Activated CD4-positive, alpha-beta T cell treated with anti-CD3 and anti-CD28 coated beads, Interleukin-2, amount 10 ng/mL, durations not matched to agents 24 days and 14 days (primary cell): ENCODE measurements at regions not wholly inside any gene's neighbourhood (a gene's known extent, or its start where the extent isn't known, plus 50 kb on each side); places are given as distances from the start of the nearest gene placed in this dataset.
A peak's percentile ranks its signal among the peaks of the same experiment; 100 is the strongest.

ENCODE experiments used
- DNase-seq: peaks from one replicate; pipeline ENCODE4 v3.0.0; 2022
- H3K27ac Mint-ChIP-seq: one replicate; pipeline ENCODE4 v1.8.0; 2022; ENCODE audit warnings: mild to moderate bottlenecking, mixed read lengths
- H3K27me3 Mint-ChIP-seq: one replicate; pipeline ENCODE4 v1.8.0; 2022; ENCODE audit warnings: mixed read lengths
- H3K36me3 Mint-ChIP-seq: one replicate; pipeline ENCODE4 v1.8.0; 2022; ENCODE audit warnings: low read depth, mild to moderate bottlenecking, mixed read lengths
- H3K4me1 Mint-ChIP-seq: one replicate; pipeline ENCODE4 v1.8.0; 2021; ENCODE audit warnings: mixed read lengths
- H3K4me3 Mint-ChIP-seq: one replicate; pipeline ENCODE4 v1.8.0; 2022; ENCODE audit warnings: mild to moderate bottlenecking, moderate library complexity, mixed read lengths
- H3K9me3 Mint-ChIP-seq: one replicate; pipeline ENCODE4 v1.8.0; 2021; ENCODE audit warnings: mixed read lengths
- intact Hi-C: fragments of 100-400 bp; cut with micrococcal nuclease; formaldehyde crosslinking; loops from one replicate; pipeline ENCODE4 v1.15.1; 2023

DNA sequence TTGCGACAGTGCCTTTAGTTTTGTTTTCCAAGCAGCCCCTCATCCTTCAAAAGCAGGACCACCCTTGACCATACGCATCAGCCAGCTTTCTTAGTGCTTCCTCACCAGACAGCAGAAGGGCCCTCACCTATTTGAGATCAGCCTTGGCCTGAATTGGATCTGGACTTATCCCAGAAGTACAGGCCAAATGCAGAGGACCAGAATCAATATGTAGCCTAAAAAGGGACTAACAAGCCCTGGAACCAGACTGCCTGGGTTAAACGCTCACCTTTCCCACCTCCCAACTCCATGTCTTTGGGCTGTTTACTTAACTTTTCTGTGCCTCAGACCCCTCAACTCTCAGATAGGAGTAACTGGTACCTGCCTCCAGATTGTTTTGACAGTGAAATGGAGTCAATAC is 77.7 kb upstream of the ATP6AP2 start:
- DNase-seq, result no peak
- Mint-ChIP-seq H3K36me3 (no peaks in the 10 kb centered on the region), H3K27ac (no peak overlapping the region), H3K4me1 (no peaks in the 10 kb centered on the region), H3K9me3 (no peaks in the 10 kb centered on the region), H3K27me3 (no peaks in the 10 kb centered on the region), H3K4me3 (no peak overlapping the region)
- intact Hi-C loops, result no loop called here

DNA sequence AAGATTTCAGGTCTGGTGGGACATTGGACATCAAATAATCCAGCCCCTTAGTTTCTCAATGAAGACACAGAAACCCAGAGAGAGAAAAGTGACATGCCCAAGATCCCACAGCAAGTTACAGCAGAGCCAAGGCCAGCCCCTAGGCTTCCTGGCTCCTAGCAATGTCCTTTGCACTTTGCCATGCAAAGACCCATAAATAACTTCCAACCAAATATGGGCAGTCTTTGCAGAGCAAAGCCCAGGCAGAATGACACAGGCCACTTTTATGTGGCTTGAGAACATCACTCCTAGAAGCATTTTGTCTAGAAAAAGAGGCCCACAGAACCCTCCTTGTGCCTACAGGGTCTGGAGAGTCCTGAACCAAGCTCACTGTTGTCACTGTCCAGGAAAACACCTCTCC is 78.1 kb upstream of the ATP6AP2 start:
- no peaks in the 10 kb centered on the region for H3K9me3 Mint-ChIP-seq
- H3K27me3 Mint-ChIP-seq, result no peaks in the 10 kb centered on the region
- no peak for DNase-seq
- H3K27ac Mint-ChIP-seq, result no peak overlapping the region
- intact Hi-C loops, result no loop called here
- H3K4me1 Mint-ChIP-seq, result peaks cover 2% of the 10 kb centered on the region
- H3K36me3 Mint-ChIP-seq, result no peaks in the 10 kb centered on the region
- H3K4me3 Mint-ChIP-seq, result no peak overlapping the region

DNA sequence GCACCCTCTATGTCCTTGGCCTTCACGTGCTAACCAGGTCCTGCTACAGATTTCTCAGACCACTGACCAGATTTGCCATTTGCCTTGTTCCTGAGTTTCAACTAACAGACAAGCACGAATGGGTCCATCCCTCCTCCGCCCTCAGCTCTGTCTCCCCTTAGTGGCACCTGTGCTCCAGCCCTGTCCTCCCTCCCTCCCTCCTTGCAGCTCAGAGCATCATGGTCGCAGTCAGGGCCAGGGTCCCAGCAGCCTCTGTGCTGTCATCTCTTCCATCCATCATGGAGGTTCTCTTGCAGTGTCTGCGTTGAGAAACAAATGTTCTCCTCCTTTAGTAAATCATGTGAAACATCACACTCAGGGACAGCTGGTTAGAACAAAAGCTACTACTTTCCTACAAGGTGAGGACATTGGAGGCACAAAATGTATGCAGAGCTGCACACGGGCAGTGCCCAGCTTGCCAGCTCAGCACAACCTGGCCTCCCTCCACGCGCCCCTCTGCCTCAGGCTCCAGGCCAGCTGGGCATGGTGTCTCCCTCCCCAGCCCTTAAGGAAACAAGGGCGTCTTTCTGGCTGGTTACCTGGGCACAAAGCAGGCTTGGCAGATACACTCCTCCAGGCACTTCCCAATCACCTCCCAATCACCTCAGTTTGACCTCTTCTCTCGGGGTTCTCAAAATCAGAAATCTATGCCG is 79.5 kb upstream of the ATP6AP2 start:
- no peaks in the 10 kb centered on the region for H3K27me3 Mint-ChIP-seq
- intact Hi-C loops, result no loop called here
- no peaks in the 10 kb centered on the region for H3K9me3 Mint-ChIP-seq

GRCh38 chrX:40496728-40497127 is 84.0 kb upstream of the ATP6AP2 start:
- Mint-ChIP-seq H3K27me3 (no peaks in the 10 kb centered on the region), H3K36me3 (no peaks in the 10 kb centered on the region), H3K4me3 (no peak overlapping the region), H3K9me3 (no peaks in the 10 kb centered on the region), H3K27ac (no peak overlapping the region), H3K4me1 (peaks cover 2% of the 10 kb centered on the region)
- DNase-seq, result no peak
- intact Hi-C loops, result no loop called here

More for the DNA sequence above, 79.5 kb upstream of the ATP6AP2 start:
- Mint-ChIP-seq H3K27ac (no peak overlapping the region), H3K4me3 (no peak overlapping the region), H3K36me3 (no peaks in the 10 kb centered on the region), H3K4me1 (peaks cover 2% of the 10 kb centered on the region)
- DNase-seq, result no peak

DNA sequence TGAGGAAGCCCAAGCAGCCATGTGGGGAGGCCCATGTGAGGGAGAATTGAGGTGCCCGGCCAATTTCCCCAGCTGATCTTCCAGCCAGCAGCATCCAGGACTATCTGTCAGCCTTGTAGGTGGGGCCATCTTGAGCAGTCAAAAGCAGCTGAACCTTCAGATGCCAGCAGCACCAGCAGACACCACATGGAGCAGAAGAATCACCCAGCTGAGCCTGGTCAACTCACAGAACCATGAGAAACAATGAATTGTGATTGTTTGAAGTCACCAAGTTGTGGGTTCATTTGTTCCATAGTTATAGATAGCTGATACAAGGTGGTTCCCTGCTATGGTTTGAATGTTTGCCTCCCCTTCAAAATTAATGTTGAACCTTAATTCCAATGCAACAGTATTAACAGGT is 85.1 kb upstream of the ATP6AP2 start:
- H3K27me3 Mint-ChIP-seq, result no peaks in the 10 kb centered on the region
- no peaks in the 10 kb centered on the region for H3K9me3 Mint-ChIP-seq
- intact Hi-C loops, result no loop called here
- no peaks in the 10 kb centered on the region for H3K36me3 Mint-ChIP-seq
- peaks cover 2% of the 10 kb centered on the region for H3K4me1 Mint-ChIP-seq
- no peak overlapping the region for H3K4me3 Mint-ChIP-seq
- DNase-seq, result no peak
- no peak overlapping the region for H3K27ac Mint-ChIP-seq

GRCh38 chrX:40494005-40494404 is 86.8 kb upstream of the ATP6AP2 start:
- Mint-ChIP-seq H3K27ac (no peak overlapping the region), H3K36me3 (no peaks in the 10 kb centered on the region), H3K27me3 (no peaks in the 10 kb centered on the region), H3K4me1 (peaks cover 2% of the 10 kb centered on the region), H3K4me3 (no peak overlapping the region), H3K9me3 (no peaks in the 10 kb centered on the region)
- no peak for DNase-seq
- intact Hi-C loops, result no loop called here

- Mint-ChIP-seq H3K36me3 (peaks cover 1% of the 10 kb centered on the region), H3K4me1 (peaks cover 12% of the 10 kb centered on the region), H3K27me3 (no peaks in the 10 kb centered on the region), H3K9me3 (peaks cover 6% of the 10 kb centered on the region), H3K4me3 (no peak overlapping the region), H3K27ac (no peak overlapping the region)
- DNase-seq, result no peak
- intact Hi-C loops, result no loop called here
Observed at GRCh38 chrX:40488296-40488695, 92.5 kb upstream of the ATP6AP2 start.

DNA sequence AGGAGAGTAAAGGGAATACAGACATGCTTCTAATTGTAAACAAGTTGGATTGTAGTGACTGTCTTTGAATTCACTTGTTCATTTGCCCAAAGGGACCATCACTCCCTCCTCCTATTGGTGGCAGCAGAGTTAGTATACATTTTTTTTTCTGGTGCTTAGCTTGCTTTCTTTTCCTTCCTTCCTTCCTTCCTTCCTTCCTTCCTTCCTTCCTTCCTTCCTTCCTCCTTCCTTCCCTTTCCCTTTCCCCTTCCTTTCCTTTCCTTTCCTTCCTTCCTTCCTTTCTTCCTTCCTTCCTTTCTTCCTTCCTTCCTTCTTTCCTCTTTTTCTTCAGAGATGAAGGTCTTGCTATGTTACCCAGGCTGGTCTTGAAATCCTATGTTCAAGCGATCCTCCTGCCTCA is 94.8 kb upstream of the ATP6AP2 start:
- H3K36me3 Mint-ChIP-seq, result peaks cover 1% of the 10 kb centered on the region
- intact Hi-C loops, result no loop called here
- no peaks in the 10 kb centered on the region for H3K27me3 Mint-ChIP-seq
- no peak for DNase-seq
- H3K27ac Mint-ChIP-seq, result no peak overlapping the region
- H3K4me1 Mint-ChIP-seq, result peaks cover 12% of the 10 kb centered on the region
- H3K9me3 Mint-ChIP-seq, result peaks cover 6% of the 10 kb centered on the region
- no peak overlapping the region for H3K4me3 Mint-ChIP-seq

- no peak for DNase-seq
- Mint-ChIP-seq H3K36me3 (peaks cover 1% of the 10 kb centered on the region), H3K27ac (no peak overlapping the region)
Observed at GRCh38 chrX:40485102-40485826, 95.5 kb upstream of the ATP6AP2 start.

GRCh38 chrX:40484408-40485091 is 96.2 kb upstream of the ATP6AP2 start:
- intact Hi-C loops, result no loop called here
- H3K4me3 Mint-ChIP-seq, result no peak overlapping the region

More at GRCh38 chrX:40485102-40485826, 95.5 kb upstream of the ATP6AP2 start:
- Mint-ChIP-seq H3K27me3 (no peaks in the 10 kb centered on the region), H3K4me1 (peaks cover 12% of the 10 kb centered on the region), H3K9me3 (peaks cover 6% of the 10 kb centered on the region), H3K4me3 (no peak overlapping the region)
- intact Hi-C loops, result no loop called here

GRCh38 chrX:40483502-40483901 is 97.3 kb upstream of the ATP6AP2 start:
- peaks cover 1% of the 10 kb centered on the region for H3K36me3 Mint-ChIP-seq
- H3K9me3 Mint-ChIP-seq, result peaks cover 6% of the 10 kb centered on the region
- peaks cover 12% of the 10 kb centered on the region for H3K4me1 Mint-ChIP-seq
- no peak overlapping the region for H3K4me3 Mint-ChIP-seq
- no peaks in the 10 kb centered on the region for H3K27me3 Mint-ChIP-seq
- intact Hi-C loops, result no loop called here
- H3K27ac Mint-ChIP-seq, result peak overlapping the region; percentile 51
- DNase-seq, result peak; percentile 65

More at GRCh38 chrX:40484408-40485091, 96.2 kb upstream of the ATP6AP2 start:
- Mint-ChIP-seq H3K36me3 (peaks cover 1% of the 10 kb centered on the region), H3K27me3 (no peaks in the 10 kb centered on the region), H3K27ac (no peak overlapping the region), H3K9me3 (peaks cover 6% of the 10 kb centered on the region), H3K4me1 (peaks cover 12% of the 10 kb centered on the region)
- DNase-seq, result no peak

GRCh38 chrX:40479777-40480318 is 100.9 kb upstream of the ATP6AP2 start:
- Mint-ChIP-seq H3K36me3 (no peaks in the 10 kb centered on the region), H3K4me3 (no peak overlapping the region), H3K27ac (no peak overlapping the region), H3K9me3 (no peaks in the 10 kb centered on the region), H3K27me3 (no peaks in the 10 kb centered on the region), H3K4me1 (peaks cover 14% of the 10 kb centered on the region)
- no peak for DNase-seq
- intact Hi-C loops, result no loop called here

DNA sequence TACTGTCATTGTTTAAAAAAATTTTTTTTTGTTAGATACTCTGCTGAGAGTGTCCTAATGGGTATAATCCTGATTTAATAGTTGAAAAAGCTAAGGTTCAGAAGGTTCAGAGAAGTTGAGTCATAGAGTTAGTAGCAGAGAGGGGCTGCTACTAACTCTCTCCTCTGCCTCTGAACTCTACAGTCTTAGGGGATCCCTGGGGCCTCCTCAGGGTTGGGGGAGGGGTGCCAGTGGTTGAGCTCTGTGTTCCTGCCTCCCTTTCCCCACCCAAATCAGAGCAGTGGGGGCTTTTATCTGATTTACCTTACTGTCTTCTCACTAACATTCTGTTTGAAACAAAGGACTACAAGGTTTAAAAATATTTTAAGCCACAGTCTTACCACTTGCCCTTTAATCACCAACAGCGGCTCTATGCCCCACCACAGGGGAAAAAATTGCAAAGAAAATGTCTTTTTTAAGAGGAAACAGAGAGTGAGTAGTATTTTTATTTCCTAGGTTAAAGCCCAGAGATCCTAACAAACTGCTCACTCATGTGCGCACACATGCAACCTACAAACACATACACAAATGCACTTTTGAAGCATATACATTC is 102.2 kb upstream of the ATP6AP2 start:
- H3K9me3 Mint-ChIP-seq, result no peaks in the 10 kb centered on the region
- DNase-seq, result no peak
- no peaks in the 10 kb centered on the region for H3K36me3 Mint-ChIP-seq
- no peak overlapping the region for H3K27ac Mint-ChIP-seq
- H3K27me3 Mint-ChIP-seq, result no peaks in the 10 kb centered on the region
- intact Hi-C loops, result no loop called here
- H3K4me1 Mint-ChIP-seq, result peaks cover 9% of the 10 kb centered on the region
- H3K4me3 Mint-ChIP-seq, result no peak overlapping the region

- Mint-ChIP-seq H3K27ac (no peak overlapping the region), H3K27me3 (no peaks in the 10 kb centered on the region), H3K4me1 (peaks cover 18% of the 10 kb centered on the region), H3K9me3 (no peaks in the 10 kb centered on the region), H3K36me3 (no peaks in the 10 kb centered on the region), H3K4me3 (no peak overlapping the region)
- DNase-seq, result no peak
- intact Hi-C loops, result no loop called here
Observed at GRCh38 chrX:40476958-40477357, 103.8 kb upstream of the ATP6AP2 start.
